C4-2B (cell line): ENCODE measurements at regions not wholly inside any gene's neighbourhood (a gene's known extent, or its start where the extent isn't known, plus 50 kb on each side); places are given as distances from the start of the nearest gene placed in this dataset.

Source experiments
- ZFX ChIP-seq: fragments of 450-650 bp; IDR thresholded peaks from 2 replicates; pipeline ENCODE4 v1.6.1; 2017
- TF ChIP-seq, protein P1 (sequence below): fragments of 450-650 bp; conservative IDR thresholded peaks from 2 replicates; pipeline ENCODE4 v1.5.1; 2017; ENCODE audit warnings: mild to moderate bottlenecking

DNA sequence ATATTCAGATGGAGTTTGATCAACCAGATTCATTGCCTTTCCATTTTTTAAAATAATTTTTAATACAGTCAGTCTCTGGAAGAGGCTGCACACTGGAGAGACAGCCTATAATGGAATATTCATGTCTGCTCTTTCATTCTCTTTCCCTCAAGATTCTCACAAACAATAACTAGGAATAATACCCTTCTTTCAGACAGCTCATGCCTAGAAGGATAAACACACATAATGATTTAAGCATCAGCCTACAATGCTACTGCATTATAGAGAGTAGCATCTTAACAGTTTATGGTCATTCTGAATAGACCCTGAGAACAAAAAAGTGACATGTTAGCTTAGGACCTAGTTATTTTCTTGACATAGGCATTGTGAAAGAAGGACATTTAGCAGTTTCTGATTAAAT lies 1692.3 kb downstream of the GRIK2 start:
- TF ChIP-seq, protein P1, sequence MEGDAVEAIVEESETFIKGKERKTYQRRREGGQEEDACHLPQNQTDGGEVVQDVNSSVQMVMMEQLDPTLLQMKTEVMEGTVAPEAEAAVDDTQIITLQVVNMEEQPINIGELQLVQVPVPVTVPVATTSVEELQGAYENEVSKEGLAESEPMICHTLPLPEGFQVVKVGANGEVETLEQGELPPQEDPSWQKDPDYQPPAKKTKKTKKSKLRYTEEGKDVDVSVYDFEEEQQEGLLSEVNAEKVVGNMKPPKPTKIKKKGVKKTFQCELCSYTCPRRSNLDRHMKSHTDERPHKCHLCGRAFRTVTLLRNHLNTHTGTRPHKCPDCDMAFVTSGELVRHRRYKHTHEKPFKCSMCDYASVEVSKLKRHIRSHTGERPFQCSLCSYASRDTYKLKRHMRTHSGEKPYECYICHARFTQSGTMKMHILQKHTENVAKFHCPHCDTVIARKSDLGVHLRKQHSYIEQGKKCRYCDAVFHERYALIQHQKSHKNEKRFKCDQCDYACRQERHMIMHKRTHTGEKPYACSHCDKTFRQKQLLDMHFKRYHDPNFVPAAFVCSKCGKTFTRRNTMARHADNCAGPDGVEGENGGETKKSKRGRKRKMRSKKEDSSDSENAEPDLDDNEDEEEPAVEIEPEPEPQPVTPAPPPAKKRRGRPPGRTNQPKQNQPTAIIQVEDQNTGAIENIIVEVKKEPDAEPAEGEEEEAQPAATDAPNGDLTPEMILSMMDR: no peak
- TF ChIP-seq ZFX: no peak
